Activated CD8-positive, alpha-beta memory T cell treated with anti-CD3 and anti-CD28 coated beads for 36 hours (primary cell): ENCODE measurements at regions not wholly inside any gene's neighbourhood (a gene's known extent, or its start where the extent isn't known, plus 50 kb on each side); places are given as distances from the start of the nearest gene placed in this dataset.

Experiments used
- CTCF ChIA-PET: fragments of 350-600 bp; sonication (Branson Sonifier 250); formaldehyde crosslinking; loops from one replicate; lab custom pipeline; 2021; ENCODE audit warnings: antibody characterized with exemption; lab: Charles Lee
- POLR2A ChIA-PET: fragments of 350-600 bp; sonication (Branson Sonifier 250); formaldehyde crosslinking; loops from one replicate; lab custom pipeline; 2021; ENCODE audit warnings: antibody characterized with exemption; lab: Charles Lee

- CTCF ChIA-PET, result no interaction called here
- POLR2A ChIA-PET, result no interaction called here
These were observed 453.4 kb upstream of the CTNND2 start for GRCh38 chr5:12357626-12358025.

DNA sequence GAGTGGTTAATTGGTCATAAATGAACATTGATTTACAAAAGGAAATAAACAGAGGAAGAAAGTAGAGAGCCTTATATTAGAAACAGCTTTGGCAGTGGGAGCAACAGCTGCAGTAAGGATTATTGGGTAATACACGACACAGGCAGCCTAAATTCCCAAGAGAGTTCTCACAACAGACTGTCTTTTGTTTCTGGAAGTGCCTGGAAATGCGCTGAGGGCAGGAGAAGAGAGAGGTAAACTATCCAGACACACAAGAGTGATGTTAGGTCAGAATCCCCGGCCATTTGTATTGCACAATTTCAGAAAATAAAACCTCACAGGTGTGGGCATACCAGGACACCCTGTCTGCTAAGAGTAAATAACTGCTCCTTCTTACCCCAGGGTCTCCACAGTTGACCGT, 450.4 kb upstream of the CTNND2 start:
- POLR2A ChIA-PET, result no interaction called here
- CTCF ChIA-PET, result no interaction called here

- ChIA-PET POLR2A (no interaction called here), CTCF (no interaction called here)
These were observed 439.3 kb upstream of the CTNND2 start for GRCh38 chr5:12343558-12343957.

- CTCF ChIA-PET, result no interaction called here
- POLR2A ChIA-PET, result no interaction called here
These were observed 431.7 kb upstream of the CTNND2 start for GRCh38 chr5:12335938-12336337.

DNA sequence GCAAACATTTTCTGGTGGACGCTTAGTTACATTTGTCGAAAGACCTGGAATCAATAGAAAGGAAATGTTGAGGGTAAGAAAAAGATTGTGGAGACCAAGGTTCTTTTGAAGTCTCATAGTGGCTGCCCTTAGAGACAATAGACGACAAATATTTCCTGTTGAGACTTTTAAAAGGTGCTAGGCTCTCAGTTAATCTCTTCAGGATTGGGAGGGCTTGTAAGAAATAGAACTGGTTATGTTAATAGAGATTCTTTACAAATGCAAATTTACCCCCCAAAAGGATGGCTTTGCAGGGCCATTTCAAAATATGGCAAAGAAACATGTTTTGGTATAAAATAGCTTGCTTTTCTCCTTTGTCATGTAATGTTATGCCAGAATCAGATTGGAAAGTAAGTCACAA, 428.2 kb upstream of the CTNND2 start:
- CTCF ChIA-PET, result no interaction called here
- POLR2A ChIA-PET, result no interaction called here

GRCh38 chr5:12330993-12331588, 426.8 kb upstream of the CTNND2 start:
- ChIA-PET POLR2A (no interaction called here), CTCF (no interaction called here)

GRCh38 chr5:12330381-12330780, 426.1 kb upstream of the CTNND2 start:
- ChIA-PET POLR2A (no interaction called here), CTCF (no interaction called here)

- POLR2A ChIA-PET, result no interaction called here
- CTCF ChIA-PET, result no interaction called here
These were observed 419.5 kb upstream of the CTNND2 start for GRCh38 chr5:12323637-12324229.

DNA sequence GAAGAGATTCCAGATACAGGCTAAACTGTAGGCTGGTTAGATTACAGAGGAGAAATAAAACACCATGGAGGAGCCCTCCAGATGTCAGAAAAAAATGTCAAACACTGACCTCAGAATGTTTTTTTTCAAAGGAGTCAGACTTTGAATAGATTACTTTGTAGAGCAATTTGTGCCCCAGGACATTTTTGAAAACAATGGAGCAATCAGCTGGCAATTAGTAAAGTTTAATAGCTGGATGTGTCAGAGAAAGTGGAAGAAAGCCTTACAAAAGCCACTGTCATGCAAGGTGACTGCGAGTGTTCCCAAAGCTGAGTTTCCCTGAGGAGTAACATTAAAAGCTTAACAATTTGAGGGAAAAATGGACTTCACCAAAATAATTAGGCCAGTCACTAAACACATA, 417.8 kb upstream of the CTNND2 start:
- CTCF ChIA-PET, result no interaction called here
- POLR2A ChIA-PET, result no interaction called here

DNA sequence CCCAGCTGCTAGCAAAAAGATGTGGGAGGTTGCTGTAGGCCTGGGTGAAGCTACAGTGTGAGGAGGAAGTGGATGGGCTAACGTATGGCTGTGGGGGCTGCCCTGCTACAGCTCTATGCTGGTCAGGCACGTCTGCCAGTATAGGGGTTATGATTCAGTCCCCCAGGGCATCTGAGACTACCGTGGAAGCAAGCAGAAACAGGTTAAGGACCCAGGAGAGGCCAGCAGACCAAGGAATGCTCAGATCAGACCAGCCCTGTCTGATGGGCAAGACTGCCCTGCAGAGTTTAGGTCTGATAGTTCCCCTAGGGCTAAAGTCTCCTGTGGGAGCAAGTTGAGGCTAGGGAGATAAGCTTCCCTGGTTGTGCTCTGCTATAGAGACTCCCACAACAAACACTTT, 416.1 kb upstream of the CTNND2 start:
- ChIA-PET POLR2A (no interaction called here), CTCF (no interaction called here)

DNA sequence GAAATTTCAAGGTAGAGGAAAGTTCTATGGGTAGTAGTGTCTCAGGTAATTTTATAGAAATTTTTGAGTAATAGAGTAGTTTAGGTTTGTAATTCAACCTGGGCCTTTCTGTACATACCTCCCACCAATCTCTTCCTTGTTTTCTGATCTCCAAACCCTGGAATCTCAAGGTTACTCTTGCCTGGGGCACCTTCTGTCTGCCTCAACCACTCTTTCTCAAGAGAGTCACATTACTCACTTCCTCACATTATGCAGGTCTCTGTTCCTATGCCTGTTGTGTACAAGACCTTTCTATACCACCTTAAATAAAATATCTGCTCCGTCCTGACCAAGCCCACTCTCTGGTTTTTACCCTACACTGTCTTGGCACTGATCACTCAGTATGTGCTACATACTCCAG, 412.6 kb upstream of the CTNND2 start:
- CTCF ChIA-PET, result no interaction called here
- POLR2A ChIA-PET, result no interaction called here

DNA sequence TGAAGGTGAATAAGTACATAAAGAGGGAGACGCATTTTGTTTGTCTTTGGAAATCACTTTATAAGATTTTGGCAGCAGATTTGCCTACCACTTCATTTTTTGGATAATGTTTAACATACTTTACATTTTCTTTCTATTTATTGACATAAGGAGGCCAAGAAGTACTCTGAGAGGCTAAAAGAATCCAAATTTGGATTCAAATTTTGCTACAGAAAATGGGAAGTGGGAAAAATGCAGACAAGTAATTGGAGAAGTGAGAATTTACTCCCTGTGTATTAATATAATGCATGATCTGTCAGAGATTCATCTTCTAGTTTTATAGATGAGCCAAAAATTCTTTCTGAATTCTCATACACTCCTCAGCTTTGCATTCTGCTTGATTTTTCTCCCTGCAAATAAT, 411.2 kb upstream of the CTNND2 start:
- CTCF ChIA-PET, result no interaction called here
- POLR2A ChIA-PET, result no interaction called here

GRCh38 chr5:12313602-12314001, 409.4 kb upstream of the CTNND2 start:
- POLR2A ChIA-PET, result no interaction called here
- CTCF ChIA-PET, result no interaction called here

DNA sequence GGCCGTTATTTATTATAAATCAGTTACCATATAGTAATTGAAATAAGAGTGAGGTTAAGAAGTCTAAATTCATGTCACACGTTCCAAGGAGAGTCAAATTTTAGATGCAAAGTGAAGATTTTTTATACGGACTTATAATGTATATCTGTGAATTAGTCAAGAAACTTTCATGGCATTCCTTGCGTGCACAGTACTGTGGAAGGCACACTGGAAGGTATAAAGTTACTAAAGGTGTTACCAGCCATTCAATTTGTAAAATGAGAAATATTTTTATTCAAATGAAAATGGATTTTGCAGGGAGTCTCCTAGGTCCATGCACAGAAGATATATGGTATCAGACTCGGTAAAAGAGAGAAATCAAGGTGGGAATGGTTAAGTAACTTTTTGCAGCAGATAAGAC, 408.1 kb upstream of the CTNND2 start:
- CTCF ChIA-PET, result no interaction called here
- POLR2A ChIA-PET, result no interaction called here

- ChIA-PET CTCF (no interaction called here), POLR2A (no interaction called here)
These were observed 389.9 kb upstream of the CTNND2 start for GRCh38 chr5:12294151-12294550.

DNA sequence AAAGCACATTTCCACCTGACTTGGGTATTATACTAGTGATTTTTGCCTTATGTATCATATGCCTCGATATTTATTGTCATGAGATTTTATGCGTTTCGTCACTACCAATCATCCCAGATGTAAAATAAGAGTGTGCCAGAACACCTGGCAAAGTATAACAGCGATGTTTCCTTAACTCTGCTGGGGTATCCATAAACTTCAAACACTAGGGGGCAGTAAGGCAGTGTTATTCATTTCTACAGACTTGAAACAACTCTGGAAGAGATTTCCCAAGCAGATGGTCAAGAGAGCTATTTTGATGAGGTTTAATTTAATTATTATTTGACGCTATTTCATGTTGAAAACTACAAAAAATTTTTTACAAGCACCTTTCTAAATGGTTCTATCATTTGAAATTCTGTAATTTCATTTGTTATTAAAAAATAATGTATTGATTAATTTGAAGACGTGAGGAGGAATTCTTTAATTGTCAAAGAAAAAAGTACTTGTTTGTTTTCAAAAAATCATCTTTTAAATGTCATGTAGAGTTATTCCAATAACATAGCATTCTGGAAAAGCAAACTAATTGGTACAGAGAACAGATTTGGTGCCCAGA, 388.5 kb upstream of the CTNND2 start:
- ChIA-PET CTCF (no interaction called here), POLR2A (no interaction called here)

DNA sequence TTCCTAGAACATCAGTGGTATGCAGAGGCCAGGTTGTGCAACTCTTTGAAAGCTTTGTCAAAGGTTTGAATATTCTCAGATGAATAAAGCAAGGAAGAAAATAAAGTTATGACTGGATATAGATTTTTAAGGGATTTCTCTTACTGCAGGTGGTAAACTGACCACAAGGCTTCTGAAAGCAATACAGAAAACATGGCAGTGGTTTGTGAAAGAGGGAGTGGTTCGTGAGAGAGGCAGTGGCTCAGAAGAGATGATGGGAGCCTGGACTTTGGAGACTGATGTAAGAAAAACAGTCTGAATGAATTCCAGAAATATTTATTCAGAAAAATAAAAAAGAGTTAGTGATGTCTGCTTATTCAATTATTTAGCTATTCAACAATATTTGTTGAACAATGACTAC, 380.4 kb upstream of the CTNND2 start:
- ChIA-PET POLR2A (no interaction called here), CTCF (no interaction called here)

DNA sequence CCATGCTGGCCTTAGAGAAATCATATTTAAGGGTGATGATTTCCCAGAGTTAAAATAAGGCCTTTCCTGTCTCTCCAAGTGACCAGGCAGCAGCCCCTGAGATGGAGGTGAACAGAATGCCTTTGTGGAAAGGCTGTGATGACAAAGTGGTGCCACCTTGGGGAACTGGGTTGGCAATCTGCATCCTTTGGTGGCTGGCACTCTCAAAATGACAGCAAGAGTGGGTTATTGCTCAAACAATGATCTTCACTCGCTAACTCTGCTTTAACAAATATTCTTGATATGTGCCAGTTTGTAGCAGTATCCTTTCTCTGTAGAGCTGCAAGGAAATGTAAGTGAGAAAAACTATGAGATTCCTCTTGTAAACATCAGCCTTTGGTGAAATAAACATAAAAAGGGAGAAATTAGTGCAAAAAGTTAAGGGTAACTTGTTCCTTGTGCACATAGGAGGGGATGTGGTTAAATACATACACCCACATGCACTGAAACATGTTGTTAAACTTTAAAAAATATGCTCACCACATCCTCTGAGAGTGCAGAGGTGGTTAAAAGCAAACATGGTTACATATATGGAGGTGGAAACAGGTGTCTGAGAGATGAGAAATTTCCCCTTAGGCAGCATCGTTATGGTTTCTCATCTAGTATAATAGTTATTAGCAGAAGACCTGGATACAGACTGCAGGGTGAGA, 373.4 kb upstream of the CTNND2 start:
- POLR2A ChIA-PET, result no interaction called here

DNA sequence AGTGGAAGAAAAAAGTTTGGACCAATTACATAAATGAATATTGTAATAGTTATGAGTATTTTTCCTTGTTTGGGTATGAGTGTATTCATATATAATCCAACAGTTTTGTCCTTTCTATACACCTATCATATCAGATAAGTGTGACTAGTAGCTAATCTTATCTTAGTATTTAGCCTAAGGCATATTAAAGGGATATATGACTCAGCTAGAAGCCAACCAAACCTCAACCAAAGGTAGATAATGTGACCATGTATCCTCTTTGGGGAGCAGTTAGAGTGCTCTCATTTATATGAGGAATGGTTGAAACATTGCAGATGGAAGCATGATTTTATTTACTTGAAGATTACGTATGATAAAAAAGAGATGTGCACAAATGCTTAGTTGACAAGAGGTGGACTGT, 370.0 kb upstream of the CTNND2 start:
- ChIA-PET CTCF (no interaction called here), POLR2A (no interaction called here)

More for the DNA sequence above, 373.4 kb upstream of the CTNND2 start:
- CTCF ChIA-PET, result no interaction called here

DNA sequence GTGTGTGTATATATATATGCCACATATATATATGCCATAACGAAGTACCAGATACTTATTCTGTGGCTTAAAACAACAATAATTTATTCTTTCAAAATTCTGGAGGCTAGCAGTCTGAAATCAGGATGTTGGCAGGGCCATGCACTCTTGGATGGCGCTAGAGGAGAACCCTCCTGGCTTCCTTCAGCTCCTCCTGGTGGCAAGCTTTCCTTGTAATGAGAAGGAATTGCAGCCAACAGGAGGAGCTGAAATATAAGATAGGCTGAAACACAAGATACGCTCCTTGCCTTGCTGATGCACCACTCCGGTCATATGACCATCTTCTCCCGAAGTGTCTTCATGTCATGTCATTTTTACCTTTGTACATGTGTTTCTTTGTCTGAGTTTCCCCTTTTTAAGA, 368.1 kb upstream of the CTNND2 start:
- POLR2A ChIA-PET, result no interaction called here
- CTCF ChIA-PET, result no interaction called here

DNA sequence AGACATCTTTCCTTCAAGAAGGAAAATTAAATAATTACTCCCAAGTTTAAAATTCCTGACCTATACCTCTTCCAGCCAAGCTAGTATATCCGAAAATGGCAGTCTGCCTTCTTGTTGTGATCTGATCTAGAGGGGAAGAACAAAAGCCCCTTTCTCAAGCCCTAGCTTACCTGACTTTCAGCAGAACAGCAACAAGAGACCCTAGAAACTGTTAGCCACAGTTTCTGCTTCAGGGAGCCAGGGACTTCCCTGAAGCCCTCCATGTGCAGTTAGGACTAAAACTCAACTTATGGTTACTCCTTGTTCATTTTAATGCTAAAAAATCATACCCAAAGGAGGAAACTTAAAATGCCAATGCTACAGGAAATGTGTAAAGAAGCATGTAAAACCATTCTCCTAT, 366.7 kb upstream of the CTNND2 start:
- CTCF ChIA-PET, result no interaction called here
- POLR2A ChIA-PET, result no interaction called here
